ENCODE measurements at regions not wholly inside any gene's neighbourhood (a gene's known extent, or its start where the extent isn't known, plus 50 kb on each side); places are given as distances from the start of the nearest gene placed in this dataset.
"Not testable (repeated sequence)": the region's sequence is repeated elsewhere in the genome, so short reads cannot be mapped to it uniquely, and the experiment has no call there.

- DNase-seq (ENCODE audit: low read depth, low spot score); H2AFZ ChIP-seq (ENCODE audit: low read depth, low read length, poor library complexity, severe bottlenecking); POLR2A ChIA-PET; H3K36me3 ChIP-seq (ENCODE audit: control insufficient read depth in 1 of 2, insufficient read depth in 2 of 2, low read length in 2 of 2); CTCF ChIA-PET; RAD21 ChIA-PET (ENCODE audit: low non-redundant PET in 1 of 2, low total read pairs in 2 of 2, uncharacterized antibody in 2 of 2, unreplicated experiment in 2 of 2); H3K4me3 ChIP-seq (replicated peaks in 1 of 2; ENCODE audit: low read depth in 1 of 2, low read length in 2 of 2); H3K9me2 ChIP-seq (ENCODE audit: insufficient read depth); H3K9me3 ChIP-seq (ENCODE audit: control insufficient read depth in 1 of 2, insufficient read depth in 1 of 2, low read depth in 1 of 2, low read length in 2 of 2); H3K79me2 ChIP-seq (ENCODE audit: insufficient read depth, low read length); BruUV-seq (replicated peaks); intact Hi-C loops (cut with micrococcal nuclease); H4K20me1 ChIP-seq (ENCODE audit: insufficient read depth); H3K4me1 ChIP-seq (ENCODE audit: control insufficient read depth in 1 of 2, insufficient read depth in 2 of 2, low read length in 2 of 2); H3K27me3 ChIP-seq (ENCODE audit: insufficient read depth, low read length); ATAC-seq; H3K27ac ChIP-seq (ENCODE audit: low read depth, low read length); H3K4me2 ChIP-seq (ENCODE audit: low read length); H3K9ac ChIP-seq (ENCODE audit: low read length): not testable (repeated sequence)
Observed at GRCh38 chr6:76823578-76823977, 639.7 kb downstream of the HTR1B start.

- ATAC-seq (no peak), DNase-seq (ENCODE audit: low read depth, low spot score) (no peak)
- H3K27ac ChIP-seq (ENCODE audit: low read depth, low read length): no peak overlapping the region
- no peak overlapping the region for H3K4me3 ChIP-seq (replicated peaks in 1 of 2; ENCODE audit: low read depth in 1 of 2, low read length in 2 of 2)
- H3K79me2 ChIP-seq (ENCODE audit: insufficient read depth, low read length): no peaks in the 10 kb centered on the region
- TF ChIP-seq ZBTB33 (IDR thresholded peaks at IDR 0.05; ENCODE audit: extremely low read depth, insufficient replicate concordance, low read length): no peak
- no peak for TF ChIP-seq ZFX (IDR thresholded peaks at IDR 0.05)
- no peak for TF ChIP-seq ELF1 (IDR thresholded peaks at IDR 0.05; ENCODE audit: borderline replicate concordance, low read depth)
- TF ChIP-seq SP1 (IDR thresholded peaks at IDR 0.05; ENCODE audit: low read depth): no peak
- TF ChIP-seq RAD21 (IDR thresholded peaks at IDR 0.05; ENCODE audit: low read depth): no peak
- TF ChIP-seq SRF (IDR thresholded peaks at IDR 0.05; ENCODE audit: low read depth): no peak
- no peak for TF ChIP-seq EGR1 (IDR thresholded peaks at IDR 0.05; ENCODE audit: low read depth)
- no peaks in the 10 kb centered on the region for H3K4me1 ChIP-seq (ENCODE audit: control insufficient read depth in 1 of 2, insufficient read depth in 2 of 2, low read length in 2 of 2)
- CTCF ChIA-PET: no interaction called here
- H3K9me3 ChIP-seq (ENCODE audit: control insufficient read depth in 1 of 2, insufficient read depth in 1 of 2, low read depth in 1 of 2, low read length in 2 of 2): no peaks in the 10 kb centered on the region
- POLR2A ChIA-PET: no interaction called here
- RAD21 ChIA-PET (ENCODE audit: low non-redundant PET in 1 of 2, low total read pairs in 2 of 2, uncharacterized antibody in 2 of 2, unreplicated experiment in 2 of 2): no interaction called here
- intact Hi-C loops (cut with micrococcal nuclease): no loop called here
- no TSS peak for BruUV-seq (replicated peaks)
- H3K36me3 ChIP-seq (ENCODE audit: control insufficient read depth in 1 of 2, insufficient read depth in 2 of 2, low read length in 2 of 2): no peaks in the 10 kb centered on the region
- H3K4me2 ChIP-seq (ENCODE audit: low read length): no peak overlapping the region
- no peak overlapping the region for H3K9ac ChIP-seq (ENCODE audit: low read length)
- no peaks in the 10 kb centered on the region for H4K20me1 ChIP-seq (ENCODE audit: insufficient read depth)
- no peak overlapping the region for H2AFZ ChIP-seq (ENCODE audit: low read depth, low read length, poor library complexity, severe bottlenecking)
- no peaks in the 10 kb centered on the region for H3K27me3 ChIP-seq (ENCODE audit: insufficient read depth, low read length)
- no peaks in the 10 kb centered on the region for H3K9me2 ChIP-seq (ENCODE audit: insufficient read depth)
Observed at GRCh38 chr6:76818451-76818850, 644.8 kb downstream of the HTR1B start.
